ENCODE measurements at regions not wholly inside any gene's neighbourhood (a gene's known extent, or its start where the extent isn't known, plus 50 kb on each side); places are given as distances from the start of the nearest gene placed in this dataset.
"Not testable (repeated sequence)": the region's sequence is repeated elsewhere in the genome, so short reads cannot be mapped to it uniquely, and the experiment has no call there.

DNA sequence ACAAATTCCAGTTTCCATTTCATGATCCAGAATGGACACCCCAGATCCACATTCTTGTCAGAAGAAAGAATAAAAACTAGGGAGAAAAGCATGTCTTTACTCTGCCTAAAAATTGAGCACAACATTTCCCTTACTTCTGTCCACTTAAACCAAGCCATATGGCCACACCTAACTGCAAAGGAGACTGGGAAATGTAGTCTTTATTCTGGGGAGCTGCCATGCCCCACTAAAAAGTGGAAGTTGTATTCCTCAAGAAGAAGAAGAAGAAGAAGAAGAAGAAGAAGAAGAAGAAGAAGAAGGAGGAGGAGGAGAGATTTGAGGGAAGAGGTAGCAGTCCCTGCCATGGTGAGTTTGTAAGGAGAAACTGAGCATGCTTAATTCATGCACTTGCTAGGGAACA, 84.5 kb downstream of the GPR65 start:
- no peak for TF ChIP-seq CTCF (conservative IDR thresholded peaks at IDR 0.05; ENCODE audit: control insufficient read depth, insufficient read depth, low read depth, low read length)
- DNase-seq (ENCODE audit: low read depth), result no peak
- H3K4me3 ChIP-seq (ENCODE audit: control insufficient read depth, low read depth, low read length), result no peak overlapping the region

GRCh38 chr14:88092529-88092928, 87.6 kb downstream of the GPR65 start:
- H3K4me3 ChIP-seq (ENCODE audit: control insufficient read depth, low read depth, low read length), result no peak overlapping the region
- no peak for TF ChIP-seq CTCF (conservative IDR thresholded peaks at IDR 0.05; ENCODE audit: control insufficient read depth, insufficient read depth, low read depth, low read length)
- no peak for DNase-seq (ENCODE audit: low read depth)

- H3K4me3 ChIP-seq (ENCODE audit: control insufficient read depth, low read depth, low read length), result no peak overlapping the region
- DNase-seq (ENCODE audit: low read depth), result no peak
- TF ChIP-seq CTCF (conservative IDR thresholded peaks at IDR 0.05; ENCODE audit: control insufficient read depth, insufficient read depth, low read depth, low read length), result no peak
Observed at GRCh38 chr14:88095791-88096190, 90.9 kb downstream of the GPR65 start.

- H3K4me3 ChIP-seq (ENCODE audit: control insufficient read depth, low read depth, low read length), result no peak overlapping the region
- no peak for TF ChIP-seq CTCF (conservative IDR thresholded peaks at IDR 0.05; ENCODE audit: control insufficient read depth, insufficient read depth, low read depth, low read length)
Observed at GRCh38 chr14:88098163-88098562, 93.2 kb downstream of the GPR65 start.

DNA sequence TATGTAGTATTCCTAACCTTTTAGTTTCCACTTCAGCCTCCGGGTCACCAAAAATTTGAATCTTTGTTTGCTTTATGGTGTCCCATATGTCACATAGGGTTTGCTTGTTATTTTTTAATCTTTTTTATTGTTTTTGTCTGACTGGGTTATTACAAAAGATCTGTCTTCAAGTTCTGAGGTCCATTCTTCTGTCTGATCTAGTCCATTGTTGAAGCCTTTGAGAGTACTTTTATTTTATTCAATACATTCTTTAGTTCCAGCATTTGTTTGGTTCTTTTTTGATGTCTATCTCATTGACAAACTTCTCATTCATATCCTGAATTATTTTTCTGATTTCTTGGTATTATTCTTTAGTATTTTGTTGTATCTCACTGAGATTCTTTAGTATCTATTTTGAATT, 99.8 kb downstream of the GPR65 start:
- TF ChIP-seq CTCF (conservative IDR thresholded peaks at IDR 0.05; ENCODE audit: control insufficient read depth, insufficient read depth, low read depth, low read length), result no peak

More at GRCh38 chr14:88098163-88098562, 93.2 kb downstream of the GPR65 start:
- no peak for DNase-seq (ENCODE audit: low read depth)

DNA sequence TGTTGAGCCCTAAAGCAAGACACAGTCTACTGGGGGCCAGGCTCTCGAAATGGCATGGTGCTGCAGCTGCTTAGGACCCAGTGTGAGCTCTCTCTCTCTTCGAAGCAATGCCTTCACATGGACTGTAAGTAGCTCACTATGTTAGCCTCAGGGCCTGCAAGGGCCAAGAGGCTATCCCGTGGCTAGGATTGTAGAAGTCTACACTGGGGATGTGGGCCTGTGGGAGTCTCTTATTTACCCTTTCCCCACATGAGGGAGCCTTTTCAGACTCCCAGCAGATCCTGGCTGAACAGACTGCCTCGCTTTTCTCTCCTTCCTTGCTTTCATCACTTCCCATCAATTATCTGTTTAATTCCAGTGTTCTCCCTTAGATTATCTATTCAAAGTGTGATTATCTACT, 101.4 kb downstream of the GPR65 start:
- no peak overlapping the region for H3K4me3 ChIP-seq (ENCODE audit: control insufficient read depth, low read depth, low read length)
- DNase-seq (ENCODE audit: low read depth), result no peak

More for the DNA sequence above, 99.8 kb downstream of the GPR65 start:
- H3K4me3 ChIP-seq (ENCODE audit: control insufficient read depth, low read depth, low read length), result no peak overlapping the region
- DNase-seq (ENCODE audit: low read depth), result no peak

GRCh38 chr14:88127669-88128068, 122.7 kb downstream of the GPR65 start:
- not testable (repeated sequence) for H3K4me3 ChIP-seq (ENCODE audit: control insufficient read depth, low read depth, low read length)

More for the DNA sequence above, 101.4 kb downstream of the GPR65 start:
- TF ChIP-seq CTCF (conservative IDR thresholded peaks at IDR 0.05; ENCODE audit: control insufficient read depth, insufficient read depth, low read depth, low read length), result no peak

More at GRCh38 chr14:88127669-88128068, 122.7 kb downstream of the GPR65 start:
- not testable (repeated sequence) for DNase-seq (ENCODE audit: low read depth)
